GM20431 (cell line): ENCODE measurements at regions not wholly inside any gene's neighbourhood (a gene's known extent, or its start where the extent isn't known, plus 50 kb on each side); places are given as distances from the start of the nearest gene placed in this dataset.

Source experiments
- in situ Hi-C: fragments of 300-500 bp; cut with MseI, MboI; formaldehyde crosslinking; loops from one replicate; pipeline ENCODE4 v1.15.0; 2020; ENCODE audit warnings: low sequenced_read_pairs; ENCODE audit not compliant: unreplicated experiment

DNA sequence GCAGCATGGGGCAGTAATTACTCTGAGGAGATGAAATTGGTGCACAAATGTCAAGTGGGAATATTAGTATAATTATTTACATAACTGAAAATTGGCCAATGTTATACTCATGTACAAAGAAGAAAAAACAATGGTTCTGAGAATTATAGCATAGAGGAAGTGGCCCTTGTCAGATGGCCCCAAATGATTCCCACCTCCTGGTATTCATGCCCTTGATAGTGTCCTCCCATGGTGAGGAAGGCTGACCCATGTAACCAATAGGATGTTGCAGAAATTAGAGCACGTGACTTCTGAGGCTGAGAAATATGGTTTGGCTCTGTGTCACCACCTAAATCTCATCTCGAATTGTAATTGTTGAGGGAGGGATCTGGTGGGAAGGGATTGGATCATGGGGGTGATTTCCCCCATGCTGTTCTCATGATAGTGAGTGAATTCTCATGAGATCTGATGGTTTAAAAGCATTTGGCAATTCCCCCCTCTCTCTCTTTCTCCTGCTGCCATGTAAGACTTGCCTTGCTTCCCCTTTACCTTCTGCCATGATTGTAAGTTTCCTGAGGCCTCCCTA lies 368.5 kb downstream of the SHQ1 start:
- in situ Hi-C loops = no loop called here

DNA sequence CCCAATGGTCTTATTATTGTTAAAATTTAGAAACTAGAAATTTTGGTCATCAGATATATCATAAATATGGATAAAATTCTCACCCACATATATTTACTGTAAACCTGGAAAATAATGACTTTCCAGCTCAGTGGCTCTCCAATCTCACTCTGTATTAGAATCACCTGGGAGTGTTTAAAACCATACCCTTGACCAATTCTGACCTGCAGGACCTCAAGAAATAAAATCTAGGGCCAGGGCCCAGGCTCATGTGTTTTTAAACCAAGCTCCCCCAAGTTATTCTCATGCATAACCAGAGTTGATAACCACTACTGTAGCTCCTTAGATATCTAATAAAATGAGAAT lies 372.1 kb downstream of the SHQ1 start:
- in situ Hi-C loops = no loop called here

DNA sequence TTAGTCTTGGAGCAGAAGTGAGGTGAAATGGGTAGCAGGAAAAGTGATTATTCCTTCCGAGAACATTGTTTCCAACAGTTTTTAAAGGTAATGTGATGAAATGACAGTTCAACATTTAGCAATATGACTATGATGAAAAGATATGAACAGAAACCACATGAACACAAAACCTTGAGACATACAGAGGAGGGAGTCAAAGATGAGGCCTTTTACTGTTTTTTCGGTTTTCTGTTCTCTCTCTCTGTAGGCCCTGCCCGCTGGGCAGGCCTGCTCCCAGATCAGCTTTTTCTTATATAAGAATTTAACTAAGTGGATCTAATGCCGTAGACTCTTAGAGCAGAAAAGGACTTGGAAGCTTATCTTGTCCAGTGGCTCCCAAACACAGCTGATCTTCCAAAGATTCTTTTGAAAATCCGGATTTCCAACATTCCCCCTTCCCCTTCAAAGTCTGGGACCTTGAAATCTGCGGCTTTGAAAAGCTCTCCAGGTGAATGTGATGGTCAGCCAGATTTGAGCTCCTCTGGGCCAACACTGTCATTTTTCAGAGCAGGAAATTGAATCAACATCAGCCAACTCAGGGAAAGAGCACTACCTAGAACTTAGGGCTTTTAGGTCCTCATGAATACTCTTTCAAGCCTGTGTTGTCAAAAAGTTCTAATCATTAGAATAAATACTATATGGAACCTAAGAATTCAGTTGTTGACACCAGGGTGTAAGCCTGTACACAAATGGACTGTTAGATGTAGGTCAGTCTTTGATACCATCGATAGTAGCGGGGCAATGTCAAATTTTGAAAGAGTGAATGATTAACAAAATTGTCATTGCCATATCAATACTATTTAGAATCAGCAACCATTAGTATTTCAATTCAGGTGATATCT lies 372.7 kb downstream of the SHQ1 start:
- in situ Hi-C loops = no loop called here

DNA sequence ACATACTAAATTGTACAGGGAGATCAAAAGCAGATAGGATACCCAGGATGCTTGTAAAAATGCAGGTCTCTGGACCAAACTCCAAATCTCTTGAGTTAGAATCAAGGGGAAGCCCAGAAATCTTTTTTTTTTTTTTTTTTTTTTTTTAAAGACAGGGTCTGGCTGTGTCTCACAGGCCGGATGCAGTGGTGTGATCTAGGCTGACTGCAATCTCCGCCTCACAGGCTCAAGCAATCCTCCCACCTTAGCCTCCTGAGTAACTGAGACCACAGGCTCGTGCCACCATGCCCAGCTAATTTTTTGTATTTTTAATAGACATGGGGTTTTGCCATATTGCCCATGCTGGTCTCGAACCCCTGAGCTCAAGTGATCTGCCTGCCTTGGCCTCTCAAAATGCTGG lies 373.5 kb downstream of the SHQ1 start:
- in situ Hi-C loops = loop anchor here (25.0 kb wide), 1 partner anchor 338 kb away; no protein-coding TSS in a partner anchor

DNA sequence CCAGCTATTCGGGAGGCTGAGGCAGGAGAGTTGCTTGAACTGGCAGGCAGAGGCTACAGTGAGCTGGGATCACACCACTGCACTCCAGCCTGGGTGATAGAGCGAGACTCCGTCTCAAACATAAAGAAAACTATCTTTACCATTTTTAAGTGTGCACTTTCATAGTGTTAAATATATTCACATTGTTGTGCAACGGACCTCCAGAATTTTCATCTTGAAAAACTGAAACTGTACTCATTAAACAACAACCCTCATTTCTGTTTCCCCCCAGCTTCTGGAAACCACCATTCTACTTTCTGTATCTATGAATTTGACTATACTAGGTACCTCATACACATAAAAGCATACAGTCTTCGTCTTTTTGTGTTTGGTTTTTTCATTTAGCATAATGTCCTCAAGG lies 375.1 kb downstream of the SHQ1 start:
- in situ Hi-C loops = loop anchor here (25.0 kb wide), 1 partner anchor 339 kb away; no protein-coding TSS in a partner anchor

DNA sequence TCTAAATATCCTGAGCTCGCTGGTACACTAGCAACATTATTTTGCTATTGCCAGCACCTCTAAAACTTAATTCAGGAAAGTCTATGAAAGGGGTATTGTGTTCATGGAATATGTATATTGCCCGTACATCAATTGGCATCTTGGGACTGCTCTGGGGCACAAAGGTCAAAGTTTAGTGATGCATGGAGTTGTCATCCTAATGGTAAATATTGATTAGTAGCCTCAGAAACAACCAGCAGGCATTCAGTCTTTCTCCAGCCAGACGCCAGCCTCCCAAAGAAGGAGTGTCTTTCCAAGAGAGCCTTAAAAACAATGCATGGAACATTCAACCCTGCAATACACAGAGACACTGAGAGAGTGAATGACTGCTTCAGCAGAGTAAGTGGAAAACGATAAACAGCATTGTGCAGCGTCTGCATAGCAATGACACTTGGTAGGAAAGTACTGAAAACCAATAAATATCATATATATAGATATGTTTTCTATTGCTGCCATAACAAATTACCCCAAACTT lies 377.3 kb downstream of the SHQ1 start:
- in situ Hi-C loops = loop anchor here (25.0 kb wide), 1 partner anchor 341 kb away; no protein-coding TSS in a partner anchor

DNA sequence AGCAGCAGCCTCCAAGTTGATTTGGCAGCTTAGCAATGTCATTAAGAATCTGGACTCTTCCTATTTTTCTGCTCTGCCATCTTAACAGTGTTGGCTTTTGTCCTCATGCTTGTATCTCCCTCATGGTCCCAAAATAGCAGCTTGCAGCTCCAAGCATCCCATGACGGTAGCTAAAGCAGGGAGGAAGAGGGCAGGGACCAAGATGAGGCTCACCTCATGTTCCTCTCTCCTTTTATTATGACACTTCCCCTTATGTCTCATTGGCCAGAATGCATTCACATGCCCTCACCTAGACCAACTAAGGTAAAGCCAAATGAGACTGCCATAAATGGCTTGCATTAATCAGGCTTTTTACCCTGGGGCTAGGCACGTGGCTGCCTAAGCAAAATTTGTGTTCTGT lies 382.4 kb downstream of the SHQ1 start:
- in situ Hi-C loops = loop anchor here (25.0 kb wide), 1 partner anchor 346 kb away; no protein-coding TSS in a partner anchor

DNA sequence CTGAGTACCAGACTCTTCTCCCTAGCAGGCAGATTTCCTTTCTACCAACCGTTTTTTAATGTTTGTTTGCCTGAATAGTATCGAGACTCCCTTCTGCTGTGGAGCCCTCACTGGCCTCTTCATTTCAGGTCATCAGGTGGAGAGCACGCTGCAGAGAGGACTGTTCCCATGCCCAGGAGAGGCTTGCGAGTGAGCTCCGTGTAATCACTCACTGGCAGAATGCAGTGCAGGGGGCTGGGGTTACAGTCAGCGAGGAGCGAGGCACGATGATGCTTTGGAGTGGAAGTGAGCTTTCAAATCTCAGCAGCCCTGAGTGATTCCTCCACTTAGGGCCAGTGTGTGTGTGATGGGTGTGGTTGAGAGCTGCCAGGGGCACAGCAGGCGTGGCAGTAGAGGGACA lies 385.2 kb downstream of the SHQ1 start:
- in situ Hi-C loops = loop anchor here (25.0 kb wide), 1 partner anchor 349 kb away; no protein-coding TSS in a partner anchor

DNA sequence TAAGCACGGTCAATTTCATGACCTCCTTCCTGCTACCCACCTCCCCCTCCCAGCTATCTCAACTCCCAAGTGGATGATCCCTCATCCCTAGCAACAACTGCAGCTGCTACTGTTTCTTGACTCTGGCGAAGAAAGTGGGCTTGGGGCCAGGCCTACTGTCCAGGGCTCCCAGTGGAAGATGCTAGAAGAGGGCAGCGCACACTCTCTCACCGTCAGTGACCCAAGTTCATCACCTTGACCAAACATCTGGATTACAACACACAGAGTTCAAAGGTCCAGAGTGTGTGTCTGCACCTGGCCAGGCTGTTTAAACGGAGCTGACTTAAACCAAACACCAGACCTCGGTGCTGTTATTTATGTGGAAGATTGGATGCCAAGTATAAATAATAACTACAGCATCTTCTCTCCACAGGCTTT lies 385.6 kb downstream of the SHQ1 start:
- in situ Hi-C loops = loop anchor here (25.0 kb wide), 1 partner anchor 350 kb away; no protein-coding TSS in a partner anchor

DNA sequence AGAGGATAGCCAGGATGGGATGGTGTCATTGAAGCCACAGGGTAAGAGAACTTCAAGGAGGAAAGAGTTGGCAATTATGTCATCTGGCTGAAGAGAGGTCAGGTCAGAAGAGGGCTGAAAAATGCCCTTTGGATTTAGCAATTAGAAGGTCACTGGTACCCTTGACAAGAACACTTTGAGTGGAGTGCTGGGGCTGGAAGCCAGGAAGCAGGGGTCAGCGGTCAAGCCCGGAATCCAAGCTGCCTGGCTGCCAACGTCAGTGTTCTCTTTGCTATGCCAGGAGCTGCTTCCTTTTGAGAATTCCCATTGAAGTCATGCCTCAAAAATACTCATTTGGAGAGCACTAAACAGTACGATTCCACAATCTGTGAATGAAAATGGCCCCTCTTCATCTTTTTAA lies 386.5 kb downstream of the SHQ1 start:
- in situ Hi-C loops = loop anchor here (25.0 kb wide), 1 partner anchor 351 kb away; no protein-coding TSS in a partner anchor

DNA sequence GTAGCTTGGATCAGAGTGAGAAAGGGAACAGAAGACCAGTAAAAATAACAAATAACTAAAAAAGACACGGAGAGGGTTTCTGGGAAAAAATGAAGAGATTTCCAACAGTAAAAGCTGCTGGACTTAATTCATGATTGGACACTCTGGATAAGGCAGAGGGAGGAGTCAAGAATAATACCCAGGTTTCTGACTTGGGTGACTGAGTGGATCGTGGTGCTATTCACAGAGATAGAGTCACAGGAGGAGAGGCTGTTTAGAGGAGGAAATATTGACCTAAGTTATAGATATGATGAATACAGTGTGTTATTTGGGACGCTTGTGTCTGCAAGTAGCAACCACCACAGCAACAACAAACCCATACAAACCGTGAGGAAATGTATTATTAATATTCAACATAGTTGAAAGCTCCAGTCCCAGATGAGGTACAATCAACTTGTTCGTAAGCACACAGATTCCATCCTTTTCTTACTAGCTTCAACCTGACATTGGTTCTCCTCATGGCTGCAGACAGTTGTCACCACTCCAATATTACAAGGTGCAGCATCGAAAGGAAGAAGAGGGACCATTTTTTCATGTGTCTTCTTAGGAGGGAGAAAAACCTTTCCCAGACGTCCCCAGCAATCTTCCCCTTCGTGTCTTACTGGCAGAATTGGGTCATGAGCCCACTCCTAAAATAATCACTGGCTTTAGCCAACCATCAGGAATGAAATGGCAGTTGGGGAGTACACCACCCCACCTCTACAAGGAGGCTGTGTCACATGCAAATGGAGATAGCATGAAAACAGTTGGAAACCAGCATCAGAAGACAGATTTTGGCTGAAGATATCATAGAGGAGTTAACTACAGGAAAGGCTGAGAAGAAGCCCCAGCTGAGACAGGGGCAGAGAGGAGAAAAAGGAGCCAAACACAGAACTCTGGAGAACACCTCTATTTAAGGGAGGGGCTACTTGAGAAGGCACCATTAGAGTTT lies 387.8 kb downstream of the SHQ1 start:
- in situ Hi-C loops = loop anchor here (25.0 kb wide), 1 partner anchor 352 kb away; no protein-coding TSS in a partner anchor

DNA sequence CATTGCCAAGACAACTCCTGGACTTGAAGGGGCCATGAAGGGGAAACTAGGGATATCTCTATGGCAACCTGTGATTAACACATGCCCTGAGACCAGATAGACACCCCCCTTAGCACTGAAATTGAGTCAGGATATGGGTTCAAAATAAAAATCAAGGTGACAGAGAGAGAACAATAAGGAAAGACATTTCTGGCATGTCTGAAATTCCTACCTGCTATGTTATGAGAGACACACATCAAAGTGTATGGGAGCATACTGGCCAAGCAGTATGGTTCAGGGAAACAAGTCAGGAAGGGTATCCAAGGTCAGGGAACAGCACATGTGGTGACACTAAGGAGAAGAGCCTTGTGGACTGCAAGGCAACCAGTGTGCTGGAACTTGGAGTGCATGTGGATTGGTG lies 388.7 kb downstream of the SHQ1 start:
- in situ Hi-C loops = loop anchor here (25.0 kb wide), 1 partner anchor 353 kb away; no protein-coding TSS in a partner anchor

DNA sequence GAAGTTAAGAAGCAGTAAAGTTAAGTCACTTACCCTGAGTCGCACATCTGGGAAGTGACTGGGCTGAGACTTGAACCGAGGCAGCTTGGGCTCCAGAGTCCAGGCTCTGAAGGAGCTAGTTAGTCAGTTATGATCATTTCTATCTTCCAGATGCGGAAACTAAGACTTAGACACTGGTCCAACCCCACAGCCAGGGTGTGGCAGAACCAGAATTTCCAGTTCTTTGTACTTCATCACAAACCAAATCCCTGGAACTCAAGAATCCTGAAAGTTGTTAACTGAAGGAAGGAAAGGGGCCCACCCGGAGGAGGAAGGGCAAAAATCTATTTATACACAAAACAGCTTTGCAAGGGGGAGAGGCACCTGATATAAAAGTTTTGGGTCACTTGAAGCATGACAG lies 389.9 kb downstream of the SHQ1 start:
- in situ Hi-C loops = loop anchor here (25.0 kb wide), 1 partner anchor 354 kb away; no protein-coding TSS in a partner anchor

DNA sequence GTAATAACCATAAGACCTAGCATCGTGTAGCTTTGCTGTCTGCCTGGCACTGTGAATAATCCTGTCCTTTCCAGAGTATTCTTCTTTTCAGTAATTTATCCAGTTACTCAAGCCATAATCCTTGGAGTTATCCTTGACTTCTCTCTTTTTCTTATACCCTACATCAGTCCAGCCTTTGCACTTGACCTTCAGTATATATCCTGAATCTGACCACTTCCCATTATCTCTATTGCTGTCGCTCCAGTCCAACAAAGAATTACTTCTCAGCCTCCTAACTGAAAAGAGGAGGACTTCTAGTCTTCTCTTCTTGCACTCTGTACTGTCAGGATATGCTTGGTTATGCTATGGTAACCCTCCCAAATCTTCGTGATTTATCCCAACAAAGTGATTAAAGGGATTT lies 393.8 kb downstream of the SHQ1 start:
- in situ Hi-C loops = loop anchor here (25.0 kb wide), 1 partner anchor 358 kb away; no protein-coding TSS in a partner anchor

DNA sequence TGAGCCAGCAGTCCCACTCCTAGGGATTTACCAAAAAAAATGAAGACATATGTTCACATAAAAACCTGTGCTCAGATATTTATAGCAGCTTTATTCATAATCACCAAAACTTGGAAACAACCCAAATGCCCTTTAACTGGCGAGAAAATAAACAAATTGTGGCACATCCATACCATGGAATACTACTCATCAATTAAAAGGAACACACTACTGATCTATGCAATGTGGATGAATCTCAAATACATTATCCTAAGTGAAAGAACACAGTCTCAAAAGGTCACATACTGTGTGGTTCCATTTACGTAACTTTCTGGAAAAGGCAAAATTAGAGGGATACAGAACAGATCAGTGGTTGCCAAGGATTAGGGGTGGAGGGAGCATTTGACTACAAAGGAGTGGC lies 394.5 kb downstream of the SHQ1 start:
- in situ Hi-C loops = loop anchor here (25.0 kb wide), 1 partner anchor 359 kb away; no protein-coding TSS in a partner anchor

DNA sequence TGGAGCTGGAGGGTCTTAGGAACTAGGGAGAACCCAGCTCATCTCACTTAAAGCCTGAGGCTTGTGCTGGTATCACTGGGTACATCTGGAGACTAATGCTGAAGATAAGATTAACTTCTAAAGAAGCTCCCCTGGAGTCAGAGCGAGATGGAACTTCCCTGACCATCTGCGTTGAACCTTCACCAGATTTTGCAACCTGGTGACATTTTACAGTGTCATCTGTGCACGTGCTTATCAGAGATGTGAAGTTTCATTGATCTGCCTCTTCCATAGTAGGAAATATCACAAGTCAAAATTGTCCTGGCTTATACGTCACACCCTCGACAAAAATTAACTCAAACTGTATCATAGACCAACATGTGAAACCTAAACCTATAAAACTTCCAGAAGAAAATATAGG lies 395.5 kb downstream of the SHQ1 start:
- in situ Hi-C loops = loop anchor here (25.0 kb wide), 1 partner anchor 360 kb away; no protein-coding TSS in a partner anchor

DNA sequence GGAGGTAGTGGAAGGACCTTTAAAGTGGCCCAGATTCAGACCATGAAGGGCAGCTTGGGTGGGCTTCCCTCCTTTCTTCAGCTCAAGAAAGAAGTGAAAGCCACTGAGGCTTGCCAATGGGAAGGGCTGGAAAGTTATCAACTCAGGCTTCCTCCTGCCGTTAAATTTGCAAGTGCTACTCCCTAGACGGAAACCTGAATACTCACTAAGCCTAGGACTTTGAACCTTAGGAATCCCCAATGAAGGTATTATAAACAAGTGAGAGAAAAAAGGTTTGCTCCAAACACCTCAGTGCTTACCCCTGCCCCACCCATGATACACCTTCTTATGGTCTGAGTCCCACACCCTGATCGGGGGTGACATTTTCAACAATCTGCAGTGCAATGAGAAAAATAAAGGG lies 396.4 kb downstream of the SHQ1 start:
- in situ Hi-C loops = loop anchor here (25.0 kb wide), 1 partner anchor 360 kb away; no protein-coding TSS in a partner anchor

DNA sequence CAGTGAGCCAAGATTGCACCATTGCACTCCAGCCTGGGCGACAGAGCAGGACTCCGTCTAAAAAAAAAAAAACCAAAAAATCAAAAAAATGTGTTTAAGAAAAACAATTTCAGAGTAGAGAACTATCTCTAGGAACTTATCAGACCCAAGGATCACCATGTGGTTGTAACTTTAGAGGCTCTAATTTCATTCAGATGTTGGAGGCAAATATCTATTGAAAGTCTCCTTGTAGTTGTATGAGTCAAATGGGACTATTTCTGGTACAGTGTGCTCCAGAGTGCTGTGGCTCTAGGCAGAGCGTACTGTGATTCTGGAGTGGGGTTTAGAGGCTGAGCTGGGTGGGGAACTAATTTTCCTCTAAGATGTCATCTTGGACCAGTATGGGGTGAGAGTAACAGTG lies 398.7 kb downstream of the SHQ1 start:
- in situ Hi-C loops = no loop called here

DNA sequence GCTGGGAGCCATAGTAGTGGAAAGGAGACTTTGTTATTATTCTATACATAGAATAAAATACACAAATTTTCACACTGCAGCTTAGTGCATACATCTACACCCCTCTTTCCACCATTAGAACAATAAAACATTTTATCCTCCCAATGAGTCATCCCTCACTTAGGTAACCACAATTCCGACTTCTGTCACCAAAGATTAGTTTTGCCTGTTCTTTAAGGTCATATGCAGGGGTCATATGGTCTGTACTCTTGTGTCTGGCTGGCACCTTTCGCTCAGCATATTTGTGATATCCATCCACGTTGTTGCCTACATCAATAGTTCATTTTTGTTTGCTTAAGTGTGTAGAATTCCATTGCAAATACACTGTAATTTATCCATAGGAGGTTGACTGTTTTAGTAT lies 399.4 kb downstream of the SHQ1 start:
- in situ Hi-C loops = no loop called here
